ENCODE measurements at regions not wholly inside any gene's neighbourhood (a gene's known extent, or its start where the extent isn't known, plus 50 kb on each side); places are given as distances from the start of the nearest gene placed in this dataset.
"Not testable (repeated sequence)": the region's sequence is repeated elsewhere in the genome, so short reads cannot be mapped to it uniquely, and the experiment has no call there.

DNA sequence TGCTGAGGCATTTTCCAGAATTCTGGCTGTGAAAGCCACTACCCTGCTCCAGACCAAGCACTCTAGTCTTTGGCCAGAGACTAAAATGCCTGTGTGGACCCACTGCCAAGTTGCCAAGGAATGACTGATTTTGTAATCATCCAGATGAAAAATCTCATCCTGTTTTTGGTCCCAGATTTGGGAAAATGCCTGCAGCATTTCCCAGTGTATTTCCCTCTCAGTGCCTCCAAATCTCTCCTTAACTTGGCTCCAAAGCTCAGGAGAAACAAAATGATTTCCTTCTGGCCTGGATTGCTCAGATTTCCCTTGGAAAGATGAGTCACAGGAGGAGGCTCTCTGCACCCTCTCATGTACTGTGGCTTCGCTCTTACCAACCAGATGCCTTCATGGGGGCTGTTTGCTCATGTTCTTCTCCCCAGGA is 335.2 kb upstream of the TARS1 start:
- Mint-ChIP-seq H3K36me3 (no peaks in the 10 kb centered on the region), H3K9me3 (peaks cover 33% of the 10 kb centered on the region)
- no peak for DNase-seq (ENCODE audit: low spot score in 2 of 2)

DNA sequence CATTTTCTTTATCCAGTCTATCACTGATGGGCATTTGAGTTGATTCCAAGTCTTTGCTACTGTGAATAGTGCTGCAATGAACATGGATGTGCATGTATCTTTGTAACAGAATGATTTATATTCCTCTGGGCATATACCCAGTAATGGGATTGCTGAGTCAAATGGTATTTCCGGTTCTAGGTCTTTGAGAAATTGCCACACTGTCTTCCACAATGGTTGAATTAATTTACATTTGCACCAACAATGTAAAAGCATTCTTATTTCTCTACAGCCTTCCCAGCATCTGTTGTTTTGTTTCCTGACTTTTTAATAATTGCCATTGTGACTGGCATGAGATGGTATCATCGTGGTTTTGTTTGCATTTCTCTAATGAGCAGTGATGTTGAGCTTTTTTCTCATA is 330.3 kb upstream of the TARS1 start:
- H3K4me3 Mint-ChIP-seq; ATAC-seq; H3K36me3 Mint-ChIP-seq; DNase-seq (ENCODE audit: low spot score in 2 of 2); H3K27ac Mint-ChIP-seq; H3K4me1 Mint-ChIP-seq: not testable (repeated sequence)
- peaks cover 23% of the 10 kb centered on the region for H3K9me3 Mint-ChIP-seq

More for the DNA sequence above, 335.2 kb upstream of the TARS1 start:
- H3K4me3 Mint-ChIP-seq: no peak overlapping the region
- ATAC-seq: no peak
- no peaks in the 10 kb centered on the region for H3K4me1 Mint-ChIP-seq
- H3K27ac Mint-ChIP-seq: no peak overlapping the region

DNA sequence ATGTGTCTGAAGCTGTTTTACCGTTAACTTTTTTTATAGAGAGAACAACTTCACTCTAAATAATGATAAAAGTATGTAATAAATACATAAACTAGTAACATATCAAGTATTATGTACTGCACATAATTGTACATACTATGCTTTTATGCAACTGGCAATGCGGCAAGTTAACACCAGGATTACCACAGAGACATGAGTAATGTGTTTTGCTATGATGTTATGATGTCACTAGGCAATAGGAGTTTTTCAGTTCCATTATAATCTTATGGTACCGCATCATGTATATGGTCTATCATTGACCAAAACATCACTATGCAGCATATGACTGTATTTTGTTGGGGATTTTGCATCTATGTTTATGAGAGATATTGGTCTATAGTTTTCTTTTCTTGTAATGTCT is 326.4 kb upstream of the TARS1 start:
- H3K27ac Mint-ChIP-seq: no peak overlapping the region
- no peak for DNase-seq (ENCODE audit: low spot score in 2 of 2)
- ATAC-seq: no peak
- peaks cover 19% of the 10 kb centered on the region for H3K9me3 Mint-ChIP-seq
- no peak overlapping the region for H3K4me3 Mint-ChIP-seq
- no peaks in the 10 kb centered on the region for H3K4me1 Mint-ChIP-seq
- no peaks in the 10 kb centered on the region for H3K36me3 Mint-ChIP-seq

DNA sequence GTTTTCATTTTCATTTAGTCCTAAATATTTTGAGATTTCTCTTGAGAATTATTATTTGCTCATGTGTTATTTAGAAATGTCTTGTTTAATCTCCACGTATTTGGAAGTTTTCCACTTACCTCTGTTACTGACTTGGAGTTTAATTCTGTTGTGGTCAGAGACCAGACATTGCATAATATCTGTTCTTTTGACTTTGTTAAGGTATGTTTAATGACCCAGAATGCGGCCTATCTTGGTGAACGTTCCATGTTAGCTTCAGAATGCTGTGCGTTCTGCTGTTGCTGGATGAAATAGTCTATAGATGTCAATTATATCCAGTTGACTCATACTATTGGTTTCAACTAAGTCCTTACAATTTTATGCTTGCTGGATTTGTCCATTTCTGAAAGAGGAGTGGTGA is 325.3 kb upstream of the TARS1 start:
- Mint-ChIP-seq H3K36me3 (no peaks in the 10 kb centered on the region), H3K4me1 (no peaks in the 10 kb centered on the region), H3K27ac (no peak overlapping the region), H3K9me3 (peaks cover 12% of the 10 kb centered on the region), H3K4me3 (no peak overlapping the region)
- DNase-seq (ENCODE audit: low spot score in 2 of 2): no peak
- no peak for ATAC-seq

DNA sequence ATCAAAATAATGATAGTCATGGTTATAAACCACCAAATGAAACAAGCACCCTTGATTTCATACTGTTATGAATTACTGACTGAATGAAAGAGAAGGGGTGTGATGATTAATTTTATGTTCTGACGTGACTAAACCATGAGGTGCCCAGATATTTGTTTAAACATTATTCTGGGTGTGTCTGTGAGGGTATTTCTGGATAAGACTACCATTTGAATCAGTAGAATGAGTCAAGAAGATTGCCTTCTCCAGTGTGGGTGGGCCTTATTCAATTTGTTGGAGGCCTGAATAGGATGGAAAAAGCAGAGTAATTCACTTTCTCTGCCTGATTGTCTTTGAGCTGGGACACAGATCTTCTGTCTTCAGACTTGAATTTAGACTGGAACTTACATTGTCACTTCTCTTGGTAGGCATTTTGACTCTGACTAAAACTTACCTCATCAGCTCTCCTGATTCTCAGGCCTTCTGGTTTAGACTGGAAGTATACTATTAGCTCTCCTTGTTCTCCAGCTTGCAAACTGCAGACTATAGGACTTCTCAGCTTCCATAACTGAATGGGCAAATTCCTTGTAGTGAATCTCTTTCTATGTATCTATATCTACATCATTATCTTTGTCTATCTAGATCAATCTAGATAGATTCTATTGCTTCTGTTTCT is 321.9 kb upstream of the TARS1 start:
- Mint-ChIP-seq H3K9me3 (peaks cover 12% of the 10 kb centered on the region), H3K4me3 (no peak overlapping the region), H3K27ac (no peak overlapping the region), H3K4me1 (no peaks in the 10 kb centered on the region), H3K36me3 (no peaks in the 10 kb centered on the region)
- DNase-seq (ENCODE audit: low spot score in 2 of 2): no peak
- no peak for ATAC-seq

DNA sequence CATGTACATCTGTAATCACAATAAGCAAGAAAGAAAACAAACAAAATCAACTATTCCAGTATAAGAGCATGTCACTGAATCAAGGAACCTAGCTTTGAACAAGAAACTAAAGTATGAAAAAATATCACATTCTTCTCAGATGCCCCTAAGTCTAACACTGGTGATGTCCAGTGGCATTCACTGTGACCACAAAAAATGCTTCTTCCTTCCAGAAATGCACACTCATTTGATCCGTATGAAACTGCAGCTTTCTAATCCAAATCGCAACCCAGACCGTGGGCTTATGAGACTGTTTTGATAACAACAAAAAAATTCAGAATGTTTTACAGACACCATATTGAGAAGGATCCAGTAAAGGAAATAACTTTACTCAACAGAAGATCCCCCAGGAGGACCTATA is 320.1 kb upstream of the TARS1 start:
- Mint-ChIP-seq H3K27ac (no peak overlapping the region), H3K9me3 (peaks cover 12% of the 10 kb centered on the region), H3K36me3 (no peaks in the 10 kb centered on the region), H3K4me1 (no peaks in the 10 kb centered on the region), H3K4me3 (no peak overlapping the region)
- DNase-seq (ENCODE audit: low spot score in 2 of 2) (no peak), ATAC-seq (no peak)

DNA sequence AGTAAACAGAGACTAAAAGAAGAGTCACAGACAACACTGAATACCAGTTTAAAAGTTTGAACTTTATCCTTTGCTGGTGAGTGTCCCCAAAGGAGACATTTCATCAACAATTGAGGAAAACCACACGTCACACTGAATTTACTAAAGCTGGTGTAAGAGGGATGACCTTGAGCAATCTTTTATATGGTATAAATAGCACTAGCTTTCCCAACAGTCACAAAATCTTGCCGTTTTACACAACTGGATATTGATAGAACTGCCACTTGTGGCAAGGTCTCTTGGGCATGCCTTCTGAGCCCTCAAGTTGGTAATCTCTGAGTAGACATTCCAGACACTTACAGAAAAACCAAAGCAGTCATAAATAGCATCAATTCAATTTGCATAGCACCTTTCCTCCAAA is 311.5 kb upstream of the TARS1 start:
- Mint-ChIP-seq H3K9me3 (peaks cover 15% of the 10 kb centered on the region), H3K4me1 (no peaks in the 10 kb centered on the region), H3K36me3 (no peaks in the 10 kb centered on the region), H3K27ac (no peak overlapping the region), H3K4me3 (no peak overlapping the region)
- ATAC-seq: no peak
- DNase-seq (ENCODE audit: low spot score in 2 of 2): no peak

DNA sequence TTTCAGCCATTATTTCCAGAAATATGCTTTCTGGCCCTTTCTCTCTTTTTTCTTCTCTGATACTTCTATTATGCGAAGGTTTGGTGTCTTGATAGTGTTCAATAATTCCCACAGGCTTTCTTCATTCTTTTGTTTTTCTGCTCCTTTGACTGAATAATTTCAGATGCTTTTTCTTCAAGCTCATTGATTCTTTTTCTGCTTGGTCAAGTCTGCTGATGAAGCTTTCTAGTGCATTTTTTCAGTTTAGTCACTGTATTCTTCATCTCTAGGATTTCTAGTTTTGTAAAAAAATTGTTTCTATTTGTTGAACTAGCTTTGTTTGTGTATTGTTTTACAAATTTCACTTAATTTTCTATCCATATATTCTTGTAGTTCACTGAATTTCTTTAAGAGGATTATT is 304.0 kb upstream of the TARS1 start:
- no peaks in the 10 kb centered on the region for H3K4me1 Mint-ChIP-seq
- H3K36me3 Mint-ChIP-seq: no peaks in the 10 kb centered on the region
- ATAC-seq: no peak
- no peak overlapping the region for H3K27ac Mint-ChIP-seq
- no peak overlapping the region for H3K4me3 Mint-ChIP-seq
- no peak for DNase-seq (ENCODE audit: low spot score in 2 of 2)
- peaks cover 25% of the 10 kb centered on the region for H3K9me3 Mint-ChIP-seq

DNA sequence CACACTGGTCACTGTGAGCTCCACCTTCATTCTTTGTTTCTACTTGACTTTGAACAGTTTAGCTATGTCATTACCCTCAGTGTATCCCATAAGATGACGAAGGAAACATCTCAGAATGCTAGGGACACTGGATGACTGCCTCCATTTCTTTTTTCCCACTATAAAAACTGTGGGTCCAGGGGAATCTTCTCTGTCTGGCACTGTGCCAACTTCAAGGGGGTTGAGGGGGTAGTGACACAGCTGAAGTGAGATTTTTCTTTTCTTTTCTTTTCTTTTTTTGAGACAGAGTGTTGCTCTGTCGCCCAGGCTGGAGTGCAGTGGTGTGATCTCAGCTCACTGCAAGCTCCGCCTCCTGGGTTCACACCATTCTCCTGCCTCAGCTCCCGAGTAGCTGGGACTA is 302.6 kb upstream of the TARS1 start:
- H3K4me1 Mint-ChIP-seq; H3K36me3 Mint-ChIP-seq; ATAC-seq; H3K27ac Mint-ChIP-seq; DNase-seq (ENCODE audit: low spot score in 2 of 2); H3K4me3 Mint-ChIP-seq: not testable (repeated sequence)
- H3K9me3 Mint-ChIP-seq: peaks cover 21% of the 10 kb centered on the region

DNA sequence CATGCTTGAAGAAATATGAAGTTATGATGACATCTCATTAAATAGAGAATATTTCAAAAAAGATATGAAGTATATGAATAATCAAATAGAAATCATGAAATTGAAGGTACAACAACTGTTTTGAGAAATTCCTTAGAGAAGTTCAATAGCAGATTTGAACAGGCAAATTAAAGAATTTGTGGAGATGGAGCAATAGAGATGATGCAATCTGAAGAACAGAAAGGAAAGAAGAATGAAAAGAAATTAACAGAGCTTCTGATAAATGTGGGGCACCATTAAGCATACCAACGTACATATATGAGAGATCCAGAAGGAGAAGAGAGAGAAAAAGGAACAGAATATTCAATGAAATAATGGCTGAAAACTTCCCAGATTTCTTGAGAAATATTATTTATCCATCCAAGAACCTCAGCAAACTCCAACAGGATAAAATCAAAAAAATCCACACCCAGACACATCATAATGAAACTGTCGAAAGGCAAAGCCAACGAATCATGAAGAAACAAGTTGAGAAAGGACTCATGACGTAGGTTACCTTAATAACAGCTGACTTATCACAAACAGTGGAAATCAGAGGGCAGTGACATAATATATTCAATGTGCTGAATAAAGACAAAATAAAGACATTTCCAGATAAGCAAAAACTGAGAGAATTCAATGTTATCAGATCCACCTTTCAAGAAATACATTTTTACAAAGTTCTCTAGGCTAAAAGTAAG is 297.2 kb upstream of the TARS1 start:
- Mint-ChIP-seq H3K9me3 (peaks cover 4% of the 10 kb centered on the region), H3K4me1 (no peaks in the 10 kb centered on the region), H3K36me3 (no peaks in the 10 kb centered on the region), H3K4me3 (no peak overlapping the region), H3K27ac (no peak overlapping the region)
- DNase-seq (ENCODE audit: low spot score in 2 of 2) (no peak), ATAC-seq (no peak)

DNA sequence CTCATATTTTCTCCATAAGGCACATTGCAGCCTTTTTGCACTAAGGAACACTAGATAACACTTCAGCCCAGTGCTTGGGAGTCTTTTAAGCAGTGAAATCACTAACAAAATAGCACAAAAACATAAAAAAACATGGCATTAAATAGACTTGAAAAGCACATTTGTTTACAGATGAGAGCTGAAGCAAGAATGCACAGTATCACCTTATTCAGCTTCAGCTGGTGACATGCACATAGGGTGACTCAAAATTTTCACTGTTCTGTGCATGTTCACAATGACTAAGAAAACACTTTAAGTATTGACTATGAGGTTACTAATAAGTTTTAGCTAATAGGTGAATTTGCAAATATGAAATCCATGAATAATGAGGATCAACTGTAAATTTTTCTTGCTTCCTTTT is 293.9 kb upstream of the TARS1 start:
- no peaks in the 10 kb centered on the region for H3K36me3 Mint-ChIP-seq
- no peaks in the 10 kb centered on the region for H3K4me1 Mint-ChIP-seq
- H3K9me3 Mint-ChIP-seq: no peaks in the 10 kb centered on the region
- no peak overlapping the region for H3K27ac Mint-ChIP-seq
- ATAC-seq (no peak), DNase-seq (ENCODE audit: low spot score in 2 of 2) (no peak)
- H3K4me3 Mint-ChIP-seq: no peak overlapping the region

DNA sequence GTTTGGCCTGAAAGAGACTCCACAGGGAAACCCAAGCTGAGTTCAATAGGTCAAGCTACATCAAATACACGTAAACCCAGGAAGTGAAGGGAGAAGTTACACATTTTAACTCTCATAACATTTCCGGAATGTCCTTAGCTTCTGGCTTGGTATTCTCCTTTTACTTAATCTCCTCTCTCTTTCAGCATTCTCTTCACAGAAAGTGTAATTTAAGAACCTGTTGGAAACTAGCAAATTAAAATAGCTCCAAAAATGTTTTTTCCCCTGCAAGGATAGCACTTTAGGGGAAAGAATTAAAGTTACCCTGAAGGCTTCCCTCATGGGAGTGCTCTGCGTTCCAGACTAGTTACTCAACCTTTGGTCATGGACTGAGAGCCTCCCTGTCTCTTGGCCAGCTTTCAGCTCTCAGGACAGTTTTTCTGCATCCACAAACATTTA is 292.7 kb upstream of the TARS1 start:
- no peaks in the 10 kb centered on the region for H3K36me3 Mint-ChIP-seq
- no peaks in the 10 kb centered on the region for H3K4me1 Mint-ChIP-seq
- no peak overlapping the region for H3K27ac Mint-ChIP-seq
- H3K4me3 Mint-ChIP-seq: no peak overlapping the region
- H3K9me3 Mint-ChIP-seq: no peaks in the 10 kb centered on the region
- DNase-seq (ENCODE audit: low spot score in 2 of 2) (no peak), ATAC-seq (no peak)

DNA sequence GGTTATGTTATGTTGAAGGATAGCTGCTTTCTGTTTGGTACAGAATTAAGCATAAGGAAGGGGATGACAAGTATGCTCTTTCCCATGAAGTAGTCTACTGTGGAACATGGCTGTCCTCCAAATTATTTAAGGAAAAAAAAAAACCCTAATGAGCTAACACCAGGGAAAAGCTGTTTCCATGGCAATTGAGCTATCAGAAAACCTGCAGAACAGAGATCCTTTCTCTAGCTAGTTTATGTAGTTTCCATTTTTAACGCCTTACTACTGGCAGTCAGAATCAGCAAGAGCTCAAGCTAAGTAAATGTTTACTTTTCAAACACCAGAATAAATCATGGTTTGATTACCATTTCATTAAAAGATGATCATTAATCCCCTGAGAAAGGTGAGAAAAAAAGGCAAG is 287.4 kb upstream of the TARS1 start:
- DNase-seq (ENCODE audit: low spot score in 2 of 2) (no peak), ATAC-seq (no peak)
- Mint-ChIP-seq H3K4me1 (no peaks in the 10 kb centered on the region), H3K4me3 (no peak overlapping the region), H3K36me3 (no peaks in the 10 kb centered on the region), H3K9me3 (peaks cover 3% of the 10 kb centered on the region), H3K27ac (no peak overlapping the region)

DNA sequence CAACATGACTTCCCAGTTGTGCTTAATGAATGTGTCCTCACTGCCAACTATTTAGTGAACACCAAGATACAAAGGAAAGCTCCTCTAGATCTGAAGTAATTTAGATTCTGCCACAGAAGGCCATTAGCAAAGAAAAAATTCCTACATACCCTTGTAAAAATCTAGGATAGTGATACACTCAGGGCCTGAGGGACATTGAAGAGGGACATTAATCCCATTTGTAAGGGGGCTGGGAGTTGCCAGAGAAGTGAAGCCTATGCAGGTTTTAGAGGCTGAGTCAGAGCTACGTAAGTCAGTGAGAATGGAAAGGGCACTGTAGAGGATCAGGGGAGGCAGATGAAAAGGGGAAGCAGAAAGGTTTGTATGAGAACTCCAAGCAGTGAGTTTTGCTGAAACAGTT is 286.9 kb upstream of the TARS1 start:
- Mint-ChIP-seq H3K4me1 (no peaks in the 10 kb centered on the region), H3K4me3 (no peak overlapping the region), H3K9me3 (peaks cover 3% of the 10 kb centered on the region), H3K27ac (no peak overlapping the region), H3K36me3 (no peaks in the 10 kb centered on the region)
- ATAC-seq (no peak), DNase-seq (ENCODE audit: low spot score in 2 of 2) (no peak)

DNA sequence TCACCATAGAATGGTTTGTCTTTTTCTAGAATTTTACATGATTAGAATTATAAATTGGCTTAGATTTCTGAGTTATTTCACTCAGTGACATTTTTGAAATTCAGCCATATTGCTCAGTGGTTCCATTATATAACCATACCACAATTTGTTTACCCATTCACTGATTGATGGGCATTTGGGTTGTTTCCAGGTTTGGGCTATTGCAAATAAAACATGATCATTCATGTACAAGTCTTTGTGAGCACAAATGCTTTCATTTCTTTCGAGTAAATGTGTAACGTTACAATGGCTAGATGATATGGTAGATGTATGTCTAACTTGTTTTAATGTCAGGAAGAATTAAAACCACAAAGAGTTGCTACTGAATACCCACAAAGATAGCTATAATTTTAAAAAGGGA is 279.9 kb upstream of the TARS1 start:
- Mint-ChIP-seq H3K4me1 (no peaks in the 10 kb centered on the region), H3K4me3 (no peak overlapping the region), H3K36me3 (no peaks in the 10 kb centered on the region), H3K9me3 (peaks cover 4% of the 10 kb centered on the region), H3K27ac (no peak overlapping the region)
- ATAC-seq: no peak
- no peak for DNase-seq (ENCODE audit: low spot score in 2 of 2)

DNA sequence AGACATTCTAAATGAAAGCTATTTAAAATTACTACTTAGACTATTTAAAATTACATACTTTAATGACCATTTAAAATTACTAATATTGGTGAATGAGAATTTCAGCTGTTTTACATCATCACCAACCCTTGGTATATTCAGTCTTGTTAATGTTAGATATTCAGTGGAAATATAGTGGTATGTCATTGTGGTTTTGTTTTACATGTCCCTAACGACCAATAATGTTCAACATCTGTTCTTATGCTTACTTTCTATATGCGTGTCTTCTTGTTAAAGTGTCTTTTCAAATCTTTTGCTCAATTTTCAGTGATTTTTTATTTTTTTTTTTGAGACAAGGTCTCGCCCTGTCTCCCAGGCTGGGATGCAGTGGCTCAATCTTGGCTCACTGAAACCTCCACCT is 279.3 kb upstream of the TARS1 start:
- H3K4me1 Mint-ChIP-seq: no peaks in the 10 kb centered on the region
- no peaks in the 10 kb centered on the region for H3K36me3 Mint-ChIP-seq
- DNase-seq (ENCODE audit: low spot score in 2 of 2) (no peak), ATAC-seq (no peak)
- H3K9me3 Mint-ChIP-seq: peaks cover 5% of the 10 kb centered on the region
- H3K27ac Mint-ChIP-seq: no peak overlapping the region
- H3K4me3 Mint-ChIP-seq: no peak overlapping the region
